NOMO-1 treated with DMSO at 0.1 percent for 48 hours (cell line): ENCODE measurements at regions not wholly inside any gene's neighbourhood (a gene's known extent, or its start where the extent isn't known, plus 50 kb on each side); places are given as distances from the start of the nearest gene placed in this dataset.
"Not testable (repeated sequence)": the region's sequence is repeated elsewhere in the genome, so short reads cannot be mapped to it uniquely, and the experiment has no call there.

Experiments used
- DNase-seq: peaks from one replicate; lab custom pipeline; 2025; ENCODE audit not compliant: unreplicated experiment; lab: John Stamatoyannopoulos, UW

GRCh38 chr4:157689476-157689875 is 468.9 kb downstream of the GRIA2 start:
- no peak for DNase-seq

GRCh38 chr4:157687971-157688370 is 467.4 kb downstream of the GRIA2 start:
- no peak for DNase-seq

GRCh38 chr4:157679326-157679725 is 458.8 kb downstream of the GRIA2 start:
- not testable (repeated sequence) for DNase-seq

- no peak for DNase-seq
Measured at GRCh38 chr4:157678478-157678877, 457.9 kb downstream of the GRIA2 start.

GRCh38 chr4:157674699-157675098 is 454.2 kb downstream of the GRIA2 start:
- DNase-seq: no peak

- no peak for DNase-seq
Measured at GRCh38 chr4:157667836-157668235, 447.3 kb downstream of the GRIA2 start.

GRCh38 chr4:157664726-157665125 is 444.2 kb downstream of the GRIA2 start:
- no peak for DNase-seq

- DNase-seq: no peak
Measured at GRCh38 chr4:157655096-157655809, 434.7 kb downstream of the GRIA2 start.

GRCh38 chr4:157643257-157643656 is 422.7 kb downstream of the GRIA2 start:
- DNase-seq: no peak

- no peak for DNase-seq
Measured at GRCh38 chr4:157634057-157634456, 413.5 kb downstream of the GRIA2 start.

GRCh38 chr4:157616741-157617472 is 396.4 kb downstream of the GRIA2 start:
- DNase-seq: no peak

GRCh38 chr4:157607996-157608395 is 387.5 kb downstream of the GRIA2 start:
- DNase-seq: no peak

GRCh38 chr4:157600583-157600982 is 380.1 kb downstream of the GRIA2 start:
- DNase-seq: no peak

- no peak for DNase-seq
Measured at GRCh38 chr4:157591245-157591644, 370.7 kb downstream of the GRIA2 start.

GRCh38 chr4:157590679-157591078 is 370.2 kb downstream of the GRIA2 start:
- no peak for DNase-seq

- DNase-seq: no peak
Measured at GRCh38 chr4:157587681-157588423, 367.3 kb downstream of the GRIA2 start.

- no peak for DNase-seq
Measured at GRCh38 chr4:157582141-157582540, 361.6 kb downstream of the GRIA2 start.

- no peak for DNase-seq
Measured at GRCh38 chr4:157576671-157577217, 356.2 kb downstream of the GRIA2 start.

- DNase-seq: no peak
Measured at GRCh38 chr4:157575339-157575738, 354.8 kb downstream of the GRIA2 start.

GRCh38 chr4:157574606-157575005 is 354.1 kb downstream of the GRIA2 start:
- DNase-seq: no peak

GRCh38 chr4:157572951-157573350 is 352.4 kb downstream of the GRIA2 start:
- no peak for DNase-seq

- DNase-seq: no peak
Measured at GRCh38 chr4:157572284-157572683, 351.8 kb downstream of the GRIA2 start.
